Gastroesophageal sphincter (tissue), 4 donors: ENCODE measurements at regions not wholly inside any gene's neighbourhood (a gene's known extent, or its start where the extent isn't known, plus 50 kb on each side); places are given as distances from the start of the nearest gene placed in this dataset.
A peak's percentile ranks its signal among the peaks of the same experiment; 100 is the strongest.

Experiments used
- ATAC-seq: fragments of 150-250 bp; one replicate; pipeline ENCODE4 v1.9.1; 2016; ENCODE audit warnings: mild to moderate bottlenecking, moderate library complexity
- H3K27ac ChIP-seq, 4 donors: fragments of 200-600 bp; sonication (generic) in 3 of 4; 1 replicate in 3 of 4; 2 replicates in 1 of 4; pipeline ENCODE4 v1.5.1; 2016 to 2019
- H3K27me3 ChIP-seq: fragments of 200-600 bp; sonication (generic); one replicate; pipeline ENCODE4 v1.5.1; 2019
- H3K36me3 ChIP-seq, 2 donors: fragments of 200-600 bp; sonication (generic); one replicate each; pipeline ENCODE4 v1.5.1; 2019; ENCODE audit warnings: control low read depth in 1 of 2
- H3K4me1 ChIP-seq, 3 donors: fragments of 200-600 bp; sonication (generic); 1 replicate in 2 of 3; 2 replicates in 1 of 3; pipeline ENCODE4 v1.5.1; 2016 to 2019; ENCODE audit warnings: control low read depth in 2 of 3
- H3K4me3 ChIP-seq, 2 donors: fragments of 200-600 bp; sonication (generic); one replicate each; pipeline ENCODE4 v1.5.1; 2019; ENCODE audit warnings: mild to moderate bottlenecking in 1 of 2, moderate library complexity in 1 of 2
- H3K9me3 ChIP-seq, 3 donors: fragments of 200-600 bp; sonication (generic); one replicate each; pipeline ENCODE4 v1.5.1; 2017 to 2019; ENCODE audit warnings: control low read depth in 2 of 3
- CTCF ChIP-seq, 4 experiments: fragments of 200-600 bp in 2 of 4; fragments of 450-650 bp in 2 of 4; sonication (generic) in 1 of 4; IDR thresholded peaks; one replicate each; pipeline ENCODE4 v1.5.1; 2017 to 2019; ENCODE audit warnings: antibody characterized with exemption in 4 of 4, mild to moderate bottlenecking in 2 of 4, moderate library complexity in 2 of 4
- EP300 ChIP-seq: sonication (generic); formaldehyde crosslinking; IDR thresholded peaks from one replicate; pipeline ENCODE4 v1.6.1; 2017; ENCODE audit warnings: antibody characterized with exemption, mild to moderate bottlenecking
- POLR2A ChIP-seq, 2 donors: fragments of 450-650 bp; IDR thresholded peaks; one replicate each; pipeline ENCODE4 v1.6.1; 2017; ENCODE audit warnings: antibody characterized with exemption in 2 of 2, mild to moderate bottlenecking in 2 of 2, moderate library complexity in 1 of 2
- POLR2AphosphoS5 ChIP-seq: sonication (generic); formaldehyde crosslinking; IDR thresholded peaks from one replicate; pipeline ENCODE4 v1.6.1; 2017; ENCODE audit warnings: antibody characterized with exemption
- WGBS, 2 donors: methylation state at CpG; one replicate each; pipeline ENCODE4 v1.1.5; 2018; ENCODE audit warnings: low coverage in 1 of 2; 5-methylcytosine and 5-hydroxymethylcytosine counted together

- H3K27ac ChIP-seq = no peak overlapping the region
- H3K9me3 ChIP-seq = no peaks in the 10 kb centered on the region
- WGBS, 2 donors = 67 to 75% methylated on average over 3 to 5 of the region's 5 CpGs
- H3K4me1 ChIP-seq = peaks cover 0 to 13% (median 6%) of the 10 kb centered on the region in 3 donors
- TF ChIP-seq EP300 (no peak), POLR2A (IDR thresholded peaks at IDR 0.05) (no peak), CTCF (IDR thresholded peaks at IDR 0.05) (no peak), POLR2AphosphoS5 (no peak)
- no peak for ATAC-seq
- no peak overlapping the region for H3K4me3 ChIP-seq
- H3K27me3 ChIP-seq = no peaks in the 10 kb centered on the region
- no peaks in the 10 kb centered on the region for H3K36me3 ChIP-seq
Measured at GRCh38 chr6:105550955-105551620, 148.2 kb upstream of the PREP start.

DNA sequence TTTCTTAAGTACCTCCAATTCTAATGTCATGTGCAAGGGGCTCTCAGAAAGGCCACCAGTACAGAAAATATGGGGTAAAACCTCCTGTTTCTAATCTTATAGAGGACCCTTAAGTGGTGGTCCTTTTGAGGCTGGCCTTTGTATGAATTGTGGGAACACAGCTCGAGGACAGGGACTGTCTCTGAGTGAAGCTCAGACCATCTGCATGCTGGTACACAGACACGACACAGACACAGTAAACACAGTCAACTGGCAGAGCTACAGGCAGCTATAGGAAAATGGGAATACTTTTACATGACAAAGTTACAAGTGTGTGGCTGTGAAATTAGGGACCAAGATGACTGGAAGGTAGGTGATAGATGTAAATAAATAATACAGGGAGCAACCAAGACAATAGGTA lies 143.9 kb upstream of the PREP start:
- Histone ChIP-seq H3K36me3 (no peaks in the 10 kb centered on the region), H3K9me3 (no peaks in the 10 kb centered on the region), H3K27ac (no peak overlapping the region), H3K27me3 (no peaks in the 10 kb centered on the region), H3K4me1 (peaks cover 0 to 12% (median 5%) of the 10 kb centered on the region in 3 donors), H3K4me3 (no peak overlapping the region)
- 100% methylated on average over 1 of the region's 2 CpGs; no CpG with 5 or more reads in 1 of the 2 donors for WGBS, 2 donors
- no peak for ATAC-seq
- TF ChIP-seq CTCF (IDR thresholded peaks at IDR 0.05) = no peak
- no peak for TF ChIP-seq POLR2AphosphoS5
- no peak for TF ChIP-seq EP300
- TF ChIP-seq POLR2A (IDR thresholded peaks at IDR 0.05) = no peak

DNA sequence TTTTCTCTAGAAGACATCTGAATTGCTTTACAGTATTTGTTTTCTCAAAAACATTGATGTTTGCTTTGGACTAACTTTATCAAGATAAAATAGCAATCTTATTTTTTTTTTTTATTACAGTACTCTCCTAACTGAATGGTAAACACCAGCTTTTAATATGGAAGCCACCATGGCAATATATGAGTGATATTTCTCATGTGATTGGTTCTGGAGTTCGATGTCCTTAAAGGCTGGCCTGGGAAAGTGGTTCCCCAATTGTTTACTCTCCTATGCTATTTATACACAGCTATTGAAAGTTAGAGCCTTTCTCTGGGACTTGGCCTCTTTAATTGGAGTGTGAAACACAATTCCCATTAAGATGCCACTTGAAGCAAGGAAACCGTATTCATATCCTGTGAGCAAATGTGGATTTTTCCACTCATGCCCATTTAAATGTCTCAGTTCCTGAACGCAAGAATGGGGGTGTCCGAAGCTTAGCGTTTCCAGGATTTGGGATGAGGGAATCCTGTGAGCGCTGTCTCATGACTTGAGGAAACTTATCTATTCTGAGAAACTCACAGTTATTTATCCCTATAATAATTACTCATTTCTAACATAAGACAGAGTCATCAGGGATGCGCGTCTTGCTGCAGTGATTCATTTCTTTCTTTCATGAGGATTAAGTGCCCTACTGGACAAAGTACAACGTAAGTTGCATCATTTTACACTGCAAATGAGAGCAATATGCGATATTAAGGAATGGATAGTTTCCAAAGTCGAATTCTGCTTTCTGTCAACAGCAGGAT lies 143.3 kb upstream of the PREP start:
- 32 to 87% methylated on average over 7 to 9 of the region's 11 CpGs for WGBS, 2 donors
- TF ChIP-seq POLR2AphosphoS5 = peak; percentile 26
- TF ChIP-seq CTCF (IDR thresholded peaks at IDR 0.05) = peak in 1 of 4 experiments; percentile 4
- no peak for TF ChIP-seq POLR2A (IDR thresholded peaks at IDR 0.05)
- TF ChIP-seq EP300 = no peak
- Histone ChIP-seq H3K27me3 (no peaks in the 10 kb centered on the region), H3K9me3 (no peaks in the 10 kb centered on the region), H3K4me3 (no peak overlapping the region), H3K36me3 (no peaks in the 10 kb centered on the region), H3K4me1 (peaks cover 0 to 6% (median 0%) of the 10 kb centered on the region in 3 donors), H3K27ac (no peak overlapping the region)
- no peak for ATAC-seq

DNA sequence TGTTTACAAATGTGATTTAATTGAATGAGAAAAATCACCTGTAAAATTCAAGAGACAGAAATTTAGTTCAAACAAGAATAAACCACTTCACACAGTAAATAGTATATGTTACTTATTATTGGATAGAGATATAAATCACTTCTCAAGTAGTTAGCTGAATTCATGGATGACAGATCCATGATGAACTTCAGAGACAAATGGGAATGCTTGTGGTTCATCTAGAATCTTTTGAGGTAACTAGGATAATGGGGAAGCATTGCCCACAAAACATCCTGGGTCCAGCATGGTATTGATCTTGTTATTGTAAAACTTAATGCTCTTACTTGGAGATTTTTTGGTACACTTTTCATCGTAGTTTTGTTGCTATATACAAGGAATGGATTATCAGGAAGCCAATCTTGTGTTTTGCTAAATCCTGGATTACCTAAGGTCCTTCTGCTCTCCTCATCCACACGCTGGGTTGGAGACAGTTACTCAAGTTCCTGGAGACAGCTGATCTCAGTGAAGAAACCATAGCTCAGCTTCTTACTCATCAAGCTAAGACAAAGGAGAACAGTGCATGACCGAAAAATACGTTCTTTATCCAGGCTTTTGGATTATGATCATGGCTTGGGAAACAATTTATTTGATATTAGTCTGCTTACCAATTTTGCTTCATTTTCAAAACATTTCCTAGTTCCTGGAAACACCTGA lies 142.5 kb upstream of the PREP start:
- WGBS, 2 donors = 72 to 85% methylated on average over 4 of the region's 4 CpGs
- Histone ChIP-seq H3K27ac (no peak overlapping the region), H3K4me3 (no peak overlapping the region), H3K9me3 (no peaks in the 10 kb centered on the region), H3K36me3 (no peaks in the 10 kb centered on the region), H3K27me3 (no peaks in the 10 kb centered on the region), H3K4me1 (peaks cover 0 to 3% (median 0%) of the 10 kb centered on the region in 3 donors)
- TF ChIP-seq POLR2A (IDR thresholded peaks at IDR 0.05) = no peak
- TF ChIP-seq POLR2AphosphoS5 = no peak
- no peak for TF ChIP-seq EP300
- TF ChIP-seq CTCF (IDR thresholded peaks at IDR 0.05) = no peak
- no peak for ATAC-seq
